Gastroesophageal sphincter (tissue), 3 donors: ENCODE measurements at regions not wholly inside any gene's neighbourhood (a gene's known extent, or its start where the extent isn't known, plus 50 kb on each side); places are given as distances from the start of the nearest gene placed in this dataset.

Experiments used
- CTCF ChIP-seq, 4 experiments: fragments of 200-600 bp in 2 of 4; fragments of 450-650 bp in 2 of 4; sonication (generic) in 1 of 4; IDR thresholded peaks; one replicate each; pipeline ENCODE4 v1.5.1; 2017 to 2019; ENCODE audit warnings: antibody characterized with exemption in 4 of 4, mild to moderate bottlenecking in 2 of 4, moderate library complexity in 2 of 4
- EP300 ChIP-seq: sonication (generic); formaldehyde crosslinking; IDR thresholded peaks from one replicate; pipeline ENCODE4 v1.6.1; 2017; ENCODE audit warnings: antibody characterized with exemption, mild to moderate bottlenecking
- POLR2A ChIP-seq, 2 donors: fragments of 450-650 bp; IDR thresholded peaks; one replicate each; pipeline ENCODE4 v1.6.1; 2017; ENCODE audit warnings: antibody characterized with exemption in 2 of 2, mild to moderate bottlenecking in 2 of 2, moderate library complexity in 1 of 2
- POLR2AphosphoS5 ChIP-seq: sonication (generic); formaldehyde crosslinking; IDR thresholded peaks from one replicate; pipeline ENCODE4 v1.6.1; 2017; ENCODE audit warnings: antibody characterized with exemption

DNA sequence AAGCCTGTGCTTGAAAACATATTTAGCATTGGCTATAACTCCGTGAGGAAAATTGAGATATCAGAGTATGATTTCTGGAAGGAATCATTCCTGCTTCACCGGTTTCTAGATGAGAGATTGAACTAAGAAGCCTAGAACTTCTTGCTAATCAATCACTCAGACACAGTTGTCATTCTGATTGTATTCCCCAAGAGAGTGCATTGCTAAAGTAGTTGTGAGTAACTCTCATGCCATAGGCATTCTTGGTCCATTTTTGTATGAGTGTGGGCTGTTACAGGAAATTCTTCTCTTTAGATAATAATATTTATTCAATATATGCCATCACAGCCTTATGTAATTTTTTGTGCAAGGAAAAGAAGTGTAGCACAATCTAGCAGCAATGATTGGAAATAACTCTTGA lies 893.3 kb upstream of the MDGA2 start:
- no peak for TF ChIP-seq CTCF (IDR thresholded peaks at IDR 0.05)
- TF ChIP-seq POLR2AphosphoS5, result no peak
- no peak for TF ChIP-seq POLR2A (IDR thresholded peaks at IDR 0.05)
- no peak for TF ChIP-seq EP300
